Kidney capillary endothelial cell (primary cell): ENCODE measurements at regions not wholly inside any gene's neighbourhood (a gene's known extent, or its start where the extent isn't known, plus 50 kb on each side); places are given as distances from the start of the nearest gene placed in this dataset.
A peak's percentile ranks its signal among the peaks of the same experiment; 100 is the strongest.
"Not testable (repeated sequence)": the region's sequence is repeated elsewhere in the genome, so short reads cannot be mapped to it uniquely, and the experiment has no call there.

Experiments used
- DNase-seq: peaks from one replicate; pipeline ENCODE4 v3.0.0-alpha.2; 2018; ENCODE audit warnings: low spot score

DNA sequence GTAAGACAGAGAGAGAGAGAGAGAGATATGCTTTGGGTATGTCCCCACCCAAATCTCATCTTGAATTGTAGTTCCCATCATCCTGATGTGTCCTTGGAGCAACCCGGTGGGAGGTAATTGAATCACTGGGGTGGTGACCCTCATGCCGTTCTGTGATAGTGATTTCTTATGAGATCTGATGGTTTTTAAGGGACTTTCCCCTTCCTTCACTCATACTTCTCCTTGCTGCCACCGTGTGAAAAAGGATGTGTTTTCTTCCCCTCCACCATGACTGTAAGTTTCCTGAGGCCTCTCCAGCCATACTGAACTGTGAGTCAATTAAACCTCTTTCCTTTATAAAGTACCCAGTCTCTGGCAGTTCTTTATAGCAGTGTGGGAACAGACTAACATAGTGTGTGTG, 60.3 kb downstream of the EOMES start:
- DNase-seq, result no peak

DNA sequence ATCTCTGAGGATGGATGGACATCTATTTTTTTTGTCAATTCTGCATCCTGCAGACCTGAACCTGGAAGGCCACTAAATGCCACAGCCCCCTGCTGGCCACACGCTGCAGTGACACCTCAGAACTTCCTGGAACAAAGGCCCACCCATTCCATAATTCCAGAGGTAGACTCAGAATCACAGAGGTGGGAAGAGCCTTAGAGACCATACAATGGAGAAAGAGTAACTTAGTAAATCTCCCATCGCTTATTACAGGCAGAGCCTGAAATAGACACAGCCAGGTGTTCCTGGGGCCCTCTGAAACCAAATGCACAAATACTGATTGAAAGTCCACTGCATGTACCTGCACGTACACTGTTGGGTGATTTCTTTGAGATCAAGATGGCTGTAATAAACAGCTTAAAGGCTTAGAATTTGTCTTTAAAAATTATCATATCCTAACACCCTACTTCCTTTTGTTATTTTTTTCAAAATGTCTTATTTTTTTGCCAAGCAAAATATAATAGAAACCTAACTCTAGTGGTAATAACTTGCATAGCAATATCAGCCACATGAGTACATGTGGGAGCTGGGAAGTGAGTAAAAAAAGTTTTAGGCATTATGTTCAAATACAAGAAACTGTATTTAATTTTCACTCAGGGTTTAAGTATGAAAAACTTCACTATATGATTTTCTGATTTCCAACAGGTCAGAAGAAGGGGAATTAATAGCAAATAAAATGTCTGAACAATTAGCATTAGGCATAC, 62.7 kb downstream of the EOMES start:
- peak; percentile 75 for DNase-seq

DNA sequence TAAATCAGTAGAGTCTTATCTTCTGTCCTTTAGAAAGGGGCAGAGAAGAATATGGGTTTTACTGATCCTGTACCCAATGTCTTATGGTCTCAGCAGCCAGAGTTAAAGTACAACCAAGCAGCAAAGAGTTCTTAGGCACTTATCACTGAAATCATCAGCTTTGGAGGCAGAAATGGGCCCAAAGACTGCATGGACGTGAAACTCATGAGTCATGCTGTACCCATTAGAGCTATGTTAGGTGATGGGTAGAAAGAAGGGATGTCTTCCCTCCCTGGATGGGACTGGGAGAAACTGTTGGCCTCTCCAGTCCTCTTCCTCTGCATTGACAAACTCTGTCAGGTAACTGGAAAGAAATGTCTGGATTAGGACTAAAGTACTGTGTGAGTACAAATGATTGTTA, 63.4 kb downstream of the EOMES start:
- no peak for DNase-seq

- no peak for DNase-seq
These were observed 64.3 kb downstream of the EOMES start for GRCh38 chr3:27657871-27658270.

- DNase-seq, result peak; percentile 56
These were observed 64.7 kb downstream of the EOMES start for GRCh38 chr3:27657404-27657803.

DNA sequence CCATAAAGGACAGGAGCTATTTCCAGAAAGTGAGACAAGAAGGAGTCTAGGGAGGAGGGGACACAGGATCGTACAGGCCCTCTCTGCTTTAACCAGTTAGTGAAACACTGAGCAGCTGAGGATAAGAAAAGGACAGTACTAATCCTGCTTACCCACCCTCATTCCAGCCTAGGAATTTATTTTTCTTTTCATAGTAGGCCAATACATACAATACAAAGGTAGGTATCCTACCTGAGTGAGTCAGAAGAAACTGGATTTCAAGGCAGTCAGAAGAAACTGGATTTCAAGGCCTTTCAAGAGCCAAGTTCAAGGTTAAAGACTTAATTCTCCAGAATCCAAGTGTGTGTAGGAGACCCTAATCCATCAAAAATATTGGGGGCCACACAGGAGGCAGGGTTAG, 65.3 kb downstream of the EOMES start:
- no peak for DNase-seq

DNA sequence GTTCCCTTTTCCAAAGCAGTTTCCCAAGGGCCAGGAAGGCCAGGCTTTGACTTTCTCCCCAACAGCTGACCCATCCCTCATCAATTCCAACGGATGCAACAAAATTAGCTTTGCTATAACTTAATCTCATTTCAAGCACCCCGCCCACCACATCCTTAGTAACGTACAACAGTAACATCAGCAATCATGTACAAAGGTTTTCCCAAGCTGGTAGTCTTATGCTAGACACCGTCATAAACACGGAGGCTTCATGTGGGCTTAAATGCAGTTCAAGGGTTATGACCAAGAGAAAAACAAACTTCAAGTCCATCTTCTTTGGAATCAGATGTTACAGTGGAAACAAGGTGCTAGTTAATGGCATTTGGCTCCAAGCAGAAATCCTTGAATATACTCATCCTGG, 66.6 kb downstream of the EOMES start:
- no peak for DNase-seq

DNA sequence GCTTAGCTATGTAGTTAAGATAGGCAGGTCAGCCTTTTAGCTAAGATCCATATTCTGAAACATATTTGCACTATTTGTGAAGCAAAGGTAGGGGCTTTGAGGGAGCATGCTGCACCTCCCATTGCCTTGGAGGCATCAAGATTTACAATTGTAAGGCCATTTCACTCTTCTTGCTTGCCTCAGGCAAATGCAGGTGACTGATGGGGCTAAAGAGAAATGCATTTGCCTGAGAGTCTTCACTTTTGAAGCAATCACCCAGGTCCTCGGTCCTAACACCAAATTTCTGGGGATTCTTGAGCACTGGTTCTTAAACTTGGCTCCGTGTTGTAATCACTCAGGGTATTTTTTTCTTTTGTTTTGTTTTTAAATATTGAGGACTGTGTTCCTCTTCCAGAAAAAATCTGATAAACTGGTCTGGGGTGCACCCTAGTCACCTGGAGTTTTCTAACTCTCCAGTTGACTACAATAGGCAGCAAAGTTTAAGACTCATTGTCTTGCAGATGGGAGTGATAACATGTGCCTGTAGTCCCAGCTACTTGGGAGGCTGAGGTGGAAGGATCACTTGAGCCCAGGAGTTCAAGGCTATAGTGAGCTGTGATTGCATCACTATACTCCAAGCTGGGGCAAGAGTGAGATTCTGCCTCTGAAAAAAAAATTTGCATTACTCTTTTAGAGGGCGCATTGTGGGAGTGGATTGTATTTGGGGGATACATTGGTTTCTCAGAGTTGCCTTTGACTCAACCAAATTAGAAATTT, 68.1 kb downstream of the EOMES start:
- no peak for DNase-seq

- no peak for DNase-seq
These were observed 72.8 kb downstream of the EOMES start for GRCh38 chr3:27649277-27649676.

DNA sequence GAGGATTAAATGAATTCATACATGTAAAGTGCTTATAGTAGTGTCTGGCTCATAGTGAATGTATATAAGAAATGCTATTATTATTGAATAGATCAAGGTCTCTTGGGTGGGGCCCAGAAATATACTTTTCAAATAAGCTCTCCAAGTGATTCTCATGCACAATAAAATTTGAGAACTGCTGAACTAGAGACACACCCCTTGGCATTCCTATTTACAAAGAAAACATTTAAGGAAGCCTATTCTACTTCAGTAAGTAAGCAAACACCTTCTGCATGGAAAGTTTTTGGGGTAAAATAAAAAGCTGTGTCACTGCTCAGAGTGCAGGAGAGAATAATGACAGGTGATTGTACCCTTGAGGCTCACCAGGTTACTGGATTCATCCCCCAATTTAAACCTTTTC, 75.2 kb downstream of the EOMES start:
- no peak for DNase-seq

DNA sequence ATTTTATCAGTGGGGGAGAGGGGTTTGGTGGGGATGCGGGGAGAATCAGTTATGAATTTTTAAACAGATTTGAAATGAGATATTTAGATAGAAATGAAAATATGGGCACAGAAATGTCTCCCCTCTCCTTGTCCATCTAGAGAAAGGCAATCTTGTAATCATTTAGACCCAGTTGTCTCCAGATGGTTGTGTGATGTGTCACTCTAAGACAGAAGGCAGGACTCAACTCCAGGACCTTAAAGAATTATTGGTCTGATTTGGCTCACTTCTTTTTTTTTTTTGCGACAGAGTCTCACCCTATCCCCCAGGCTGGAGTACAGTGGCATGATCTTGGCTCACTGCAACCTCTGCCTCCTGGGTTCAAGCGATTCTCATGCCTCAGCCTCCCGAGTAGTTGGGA, 77.2 kb downstream of the EOMES start:
- no peak for DNase-seq

DNA sequence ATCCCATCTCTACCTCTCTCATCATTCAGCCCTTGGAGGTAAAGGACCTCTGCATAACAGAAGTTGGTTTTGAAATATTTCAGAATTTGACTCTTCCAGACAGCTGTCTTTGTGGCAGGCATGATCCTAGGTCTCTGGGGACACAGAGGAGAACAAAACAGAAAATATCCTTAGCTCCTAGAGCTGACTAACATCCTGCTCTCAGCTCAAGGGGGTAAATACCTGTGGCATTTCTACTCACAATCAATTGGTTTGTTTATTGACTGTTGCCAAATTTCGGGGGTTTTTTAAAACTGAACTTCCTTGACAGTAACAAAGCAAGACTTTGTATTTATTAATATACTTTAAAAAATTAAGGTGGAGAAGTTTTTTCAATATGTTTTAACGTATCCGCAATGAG, 78.8 kb downstream of the EOMES start:
- DNase-seq, result no peak

DNA sequence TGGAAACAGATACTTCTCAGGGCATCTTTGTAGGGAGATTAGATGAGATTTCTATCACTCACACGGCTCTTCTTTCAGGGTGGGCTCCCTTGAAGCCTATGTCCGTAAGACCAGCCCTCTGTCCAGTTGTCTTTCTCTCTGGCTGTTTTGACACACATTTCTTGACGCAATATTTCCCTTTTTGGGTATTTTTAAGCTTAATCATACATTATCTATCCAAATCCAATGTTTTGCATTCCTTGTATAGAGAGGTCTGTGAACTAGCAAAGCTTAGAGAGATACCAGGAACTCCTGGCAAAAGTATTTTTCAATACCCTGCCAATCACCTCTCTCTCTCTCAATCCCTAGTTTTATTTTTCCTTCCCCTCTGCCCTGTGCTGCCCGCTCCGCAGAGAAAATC, 79.3 kb downstream of the EOMES start:
- no peak for DNase-seq

GRCh38 chr3:27641888-27642601, 80.1 kb downstream of the EOMES start:
- no peak for DNase-seq

DNA sequence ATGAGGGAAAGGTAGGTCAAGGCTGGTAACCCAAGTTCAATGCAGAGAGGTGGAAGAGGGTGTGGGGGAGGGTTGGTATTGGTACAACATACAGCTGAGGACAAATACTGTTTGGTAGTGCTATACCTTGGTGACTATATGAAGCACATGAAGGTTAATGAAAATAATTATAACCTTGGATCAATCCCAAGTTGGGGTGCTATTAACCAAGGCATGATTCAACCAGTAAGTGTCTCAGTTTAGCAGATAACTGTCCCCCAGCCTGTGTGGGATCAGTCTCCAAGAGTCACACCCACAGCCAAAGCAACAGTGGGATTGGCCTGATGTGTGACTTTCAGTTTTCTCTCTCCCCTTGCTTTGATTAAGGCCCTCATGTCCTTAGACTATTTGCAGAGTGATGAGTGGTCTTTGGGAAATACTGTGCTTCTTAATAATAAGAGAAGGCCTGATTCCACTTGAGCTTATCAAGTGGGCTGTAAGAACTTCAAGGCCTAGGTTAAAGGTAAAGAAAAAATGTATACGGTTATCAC, 80.8 kb downstream of the EOMES start:
- no peak for DNase-seq

DNA sequence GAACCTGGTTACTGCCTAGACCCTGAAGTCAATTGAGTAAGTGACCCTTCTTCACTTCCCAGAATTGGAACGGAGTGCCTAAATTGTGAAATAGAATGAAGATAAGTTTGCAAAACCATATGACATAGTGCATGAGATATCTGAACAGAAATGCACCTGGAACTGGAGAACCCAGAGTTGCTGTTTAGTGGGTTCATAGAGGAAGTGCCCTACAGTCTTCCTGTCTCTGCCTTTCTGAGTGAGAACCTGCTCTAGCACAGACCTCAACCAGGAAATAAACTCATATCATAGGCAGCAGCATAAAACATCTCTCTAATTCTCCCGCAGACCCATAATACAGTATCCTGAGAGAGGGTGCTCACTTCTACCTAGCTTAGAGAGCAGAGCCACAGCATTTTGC, 82.9 kb downstream of the EOMES start:
- DNase-seq, result no peak

DNA sequence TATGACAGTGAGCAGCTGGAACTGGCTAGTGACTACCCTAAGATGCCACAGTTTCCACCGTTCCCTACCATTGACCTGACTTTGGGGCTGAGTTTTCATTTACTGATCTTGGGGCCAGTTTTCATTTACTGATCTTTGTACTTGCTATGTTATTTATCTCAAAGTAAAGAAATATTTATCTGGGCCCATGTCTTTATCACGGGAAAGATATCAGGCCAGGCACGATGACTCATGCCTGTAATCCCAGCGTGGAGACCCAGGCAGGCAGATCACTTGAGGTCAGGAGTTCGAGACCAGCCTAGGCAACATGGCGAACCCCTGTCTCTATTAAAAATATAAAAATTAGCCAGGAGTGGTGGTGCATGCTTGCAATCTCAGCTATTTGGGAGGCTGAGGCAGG, 83.5 kb downstream of the EOMES start:
- DNase-seq, result no peak

- no peak for DNase-seq
These were observed 84.7 kb downstream of the EOMES start for GRCh38 chr3:27637346-27637995.

DNA sequence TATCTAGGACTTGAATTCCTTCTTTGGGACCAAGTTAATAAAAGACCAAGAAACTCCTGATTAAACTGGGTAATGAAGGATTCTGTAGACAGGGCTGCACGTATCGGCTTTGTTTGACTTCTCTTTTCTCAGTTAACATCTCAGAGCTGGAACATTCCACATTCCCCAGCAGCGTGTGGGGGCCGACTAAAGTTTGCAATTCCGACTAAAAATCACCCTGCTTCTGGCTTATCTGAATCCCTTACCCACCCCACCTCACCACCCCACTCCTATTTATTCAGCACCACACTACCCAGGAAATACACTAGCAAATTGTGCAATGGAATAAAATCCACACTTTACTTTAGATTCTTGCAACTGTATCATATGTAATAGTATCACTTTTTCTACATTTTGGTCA, 87.1 kb downstream of the EOMES start:
- DNase-seq, result not testable (repeated sequence)

GRCh38 chr3:27633224-27633545, 88.9 kb downstream of the EOMES start:
- DNase-seq, result no peak

DNA sequence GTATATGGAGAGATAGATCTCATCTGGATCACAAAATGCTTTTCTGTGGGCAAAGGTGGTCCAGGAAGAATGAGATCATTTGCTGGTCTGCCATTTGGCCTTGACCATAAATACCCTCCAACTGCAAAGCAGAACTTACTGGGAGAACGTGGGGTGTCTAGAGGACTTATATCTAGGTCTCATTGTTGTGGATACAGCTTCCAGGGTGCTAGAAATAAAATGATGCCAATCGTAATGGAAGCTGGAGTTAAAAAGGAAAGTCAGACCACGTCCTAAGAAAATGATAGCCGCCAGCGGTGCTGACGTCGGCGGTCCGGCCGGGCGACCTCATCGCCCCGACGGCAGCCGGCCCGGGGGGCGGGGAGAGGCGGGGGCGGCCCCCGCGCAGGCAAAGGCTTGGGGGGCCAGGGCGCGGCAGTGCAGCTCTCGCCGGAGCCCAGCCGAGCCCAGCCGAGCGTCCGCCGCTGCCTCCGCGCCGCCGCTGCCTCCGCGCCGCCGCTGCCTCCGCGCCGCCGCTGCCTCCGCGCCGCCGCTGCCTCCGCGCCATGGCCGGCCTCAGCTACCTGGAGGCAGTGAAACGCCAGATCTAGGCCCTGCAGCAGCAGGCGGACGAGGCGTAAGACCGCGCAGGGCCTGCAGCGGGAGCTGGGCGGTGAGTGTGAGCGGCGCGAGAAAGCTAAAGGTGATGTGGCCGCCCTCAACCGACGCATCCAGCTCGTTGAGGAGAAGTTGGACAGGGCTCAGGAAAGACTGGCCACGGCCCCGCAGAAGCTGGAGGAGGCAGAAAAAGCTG, 89.5 kb downstream of the EOMES start:
- DNase-seq, result no peak

- DNase-seq, result no peak
These were observed 91.2 kb downstream of the EOMES start for GRCh38 chr3:27630885-27631284.
